ENCODE measurements at regions not wholly inside any gene's neighbourhood (a gene's known extent, or its start where the extent isn't known, plus 50 kb on each side); places are given as distances from the start of the nearest gene placed in this dataset.
A peak's percentile ranks its signal among the peaks of the same experiment; 100 is the strongest.

DNA sequence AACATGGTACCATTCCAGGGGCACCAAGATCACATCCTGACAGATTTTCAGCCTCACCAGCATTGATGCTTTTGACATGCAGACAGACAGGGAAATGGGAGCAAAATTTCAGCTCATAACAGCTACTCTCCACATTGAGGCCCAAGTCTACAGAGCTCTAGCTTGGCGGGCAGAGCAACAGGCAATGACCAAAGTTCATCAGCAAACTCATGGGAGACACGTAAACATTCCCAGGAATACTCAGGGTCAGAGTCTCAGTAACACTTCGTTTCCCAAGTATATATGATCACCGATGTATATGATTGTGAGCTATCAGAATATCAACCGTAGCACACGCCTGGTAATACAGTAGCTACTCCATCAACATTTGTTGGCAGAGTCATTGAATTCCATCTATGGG is 59.2 kb upstream of the SLC24A5 start:
- TF ChIP-seq, protein P1, sequence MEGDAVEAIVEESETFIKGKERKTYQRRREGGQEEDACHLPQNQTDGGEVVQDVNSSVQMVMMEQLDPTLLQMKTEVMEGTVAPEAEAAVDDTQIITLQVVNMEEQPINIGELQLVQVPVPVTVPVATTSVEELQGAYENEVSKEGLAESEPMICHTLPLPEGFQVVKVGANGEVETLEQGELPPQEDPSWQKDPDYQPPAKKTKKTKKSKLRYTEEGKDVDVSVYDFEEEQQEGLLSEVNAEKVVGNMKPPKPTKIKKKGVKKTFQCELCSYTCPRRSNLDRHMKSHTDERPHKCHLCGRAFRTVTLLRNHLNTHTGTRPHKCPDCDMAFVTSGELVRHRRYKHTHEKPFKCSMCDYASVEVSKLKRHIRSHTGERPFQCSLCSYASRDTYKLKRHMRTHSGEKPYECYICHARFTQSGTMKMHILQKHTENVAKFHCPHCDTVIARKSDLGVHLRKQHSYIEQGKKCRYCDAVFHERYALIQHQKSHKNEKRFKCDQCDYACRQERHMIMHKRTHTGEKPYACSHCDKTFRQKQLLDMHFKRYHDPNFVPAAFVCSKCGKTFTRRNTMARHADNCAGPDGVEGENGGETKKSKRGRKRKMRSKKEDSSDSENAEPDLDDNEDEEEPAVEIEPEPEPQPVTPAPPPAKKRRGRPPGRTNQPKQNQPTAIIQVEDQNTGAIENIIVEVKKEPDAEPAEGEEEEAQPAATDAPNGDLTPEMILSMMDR (conservative IDR thresholded peaks at IDR 0.05): no peak
- peak overlapping the region; percentile 40; the same call in 1 of the 2 replicates for H3K27ac ChIP-seq

DNA sequence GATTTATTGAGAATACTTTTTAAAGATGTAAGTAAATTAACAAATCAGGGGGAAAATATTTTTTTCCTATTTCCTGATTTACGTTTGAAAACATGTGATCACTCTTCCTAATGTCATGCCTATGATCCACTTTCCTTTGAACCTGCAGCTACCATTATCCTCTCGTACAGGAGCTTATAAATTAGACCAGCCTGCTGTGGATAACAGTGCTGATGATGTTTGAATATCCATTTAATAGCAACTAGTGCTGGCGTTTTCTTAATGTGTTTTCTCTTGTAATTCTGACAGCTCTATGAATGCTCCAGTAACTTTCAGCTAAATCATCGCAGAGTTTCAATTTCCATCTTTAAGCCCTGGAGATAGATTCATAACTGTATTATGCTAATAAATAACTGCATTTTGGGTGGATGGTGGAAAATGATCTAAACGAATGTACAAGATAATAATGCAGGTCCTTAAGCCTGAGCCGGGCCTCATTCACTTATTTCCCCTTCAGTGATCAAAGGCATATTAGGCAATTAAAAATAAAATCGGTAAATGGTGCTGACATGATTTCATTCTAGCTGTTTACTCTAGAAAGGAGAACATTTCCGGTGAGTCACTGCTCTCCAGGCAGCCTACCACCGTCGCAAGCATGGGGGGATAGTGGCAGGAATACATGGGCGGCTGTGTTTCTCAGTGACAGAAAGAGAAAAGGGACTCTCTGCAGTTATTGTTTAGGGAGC is 58.5 kb upstream of the SLC24A5 start:
- peak overlapping the region; percentile 40 for H3K27ac ChIP-seq
- TF ChIP-seq, protein P1 (conservative IDR thresholded peaks at IDR 0.05): no peak

DNA sequence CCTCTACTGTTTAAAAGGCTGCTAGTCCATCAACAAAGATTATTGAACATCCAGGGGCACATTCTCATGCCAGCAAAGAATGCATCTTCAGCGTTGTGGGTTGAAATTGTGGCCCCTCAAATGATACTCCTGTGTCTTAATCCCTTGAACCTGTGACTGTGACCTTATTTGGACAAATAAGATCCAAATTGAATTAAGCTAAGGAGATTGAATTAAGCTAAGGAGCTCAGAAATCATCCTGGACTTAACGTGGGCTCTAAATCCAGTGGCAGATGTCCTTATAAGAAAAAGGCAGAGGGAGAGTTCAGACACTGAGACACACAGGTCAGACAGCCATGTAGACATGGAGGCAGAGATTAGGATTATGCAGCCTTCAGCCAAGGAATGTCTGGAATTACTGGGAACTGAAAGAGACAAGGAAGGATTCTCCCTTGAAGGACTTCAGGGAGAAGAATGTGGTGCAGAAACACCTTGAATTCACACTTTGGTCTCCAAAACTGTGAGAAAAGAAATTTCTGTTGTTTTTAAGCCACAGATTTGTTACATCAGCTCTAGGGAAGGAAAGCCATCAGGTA is 57.3 kb upstream of the SLC24A5 start:
- H3K27ac ChIP-seq: no peak overlapping the region
- TF ChIP-seq, protein P1 (conservative IDR thresholded peaks at IDR 0.05): no peak

DNA sequence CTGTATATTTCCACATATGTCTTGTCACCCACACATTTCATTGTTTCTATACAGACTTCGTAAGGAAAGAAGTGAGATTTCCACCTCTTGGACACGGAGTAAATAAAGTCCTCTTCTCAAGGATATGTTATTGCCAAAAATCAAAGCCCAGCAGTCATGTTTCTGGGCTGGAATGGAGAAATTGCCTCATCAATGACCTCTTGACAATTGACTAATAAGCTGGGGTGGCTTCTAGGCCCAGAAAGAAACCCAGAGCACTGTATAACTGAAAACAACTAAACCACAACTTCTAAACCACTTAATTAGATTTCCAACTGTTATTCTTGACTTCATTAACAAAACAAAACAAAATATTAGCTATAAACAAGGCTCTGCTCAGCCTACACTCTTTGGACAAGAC is 56.4 kb upstream of the SLC24A5 start:
- H3K27ac ChIP-seq: no peak overlapping the region
- TF ChIP-seq, protein P1 (conservative IDR thresholded peaks at IDR 0.05): no peak

DNA sequence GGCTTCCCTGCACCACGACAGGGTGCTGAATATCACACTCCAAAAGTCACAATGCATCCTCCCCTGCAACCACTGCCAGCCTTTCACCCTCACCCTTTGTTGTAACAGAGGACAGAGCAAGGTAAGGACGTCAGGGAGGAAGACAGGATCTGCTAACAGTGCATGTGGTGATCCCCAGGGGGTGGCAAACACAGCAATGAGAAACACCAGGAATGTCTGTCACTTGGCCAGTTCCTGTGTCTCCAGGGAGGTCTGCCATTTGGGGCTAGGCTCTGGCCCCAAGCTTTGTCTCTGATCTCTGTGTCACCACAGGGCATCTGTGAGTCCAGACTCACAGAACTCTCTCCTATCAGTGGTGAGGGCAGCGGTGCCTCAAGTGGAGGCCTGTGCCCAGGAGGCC is 54.3 kb upstream of the SLC24A5 start:
- H3K27ac ChIP-seq: no peak overlapping the region
- TF ChIP-seq, protein P1 (conservative IDR thresholded peaks at IDR 0.05): no peak

Measured in VCaP (cell line).